Inflammatory macrophage treated with lipopolysaccharide for 4 hours (primary cell): ENCODE measurements at regions not wholly inside any gene's neighbourhood (a gene's known extent, or its start where the extent isn't known, plus 50 kb on each side); places are given as distances from the start of the nearest gene placed in this dataset.

Experiments used
- DNase-seq: peaks from one replicate; pipeline ENCODE4 v3.0.0-alpha.2; 2020

- DNase-seq, result no peak
Observed at GRCh38 chr3:86257955-86258641, 732.9 kb downstream of the VGLL3 start.

GRCh38 chr3:86254480-86254879 lies 736.5 kb downstream of the VGLL3 start:
- no peak for DNase-seq

GRCh38 chr3:86251781-86252180 lies 739.2 kb downstream of the VGLL3 start:
- DNase-seq, result no peak

GRCh38 chr3:86249833-86250232 lies 741.1 kb downstream of the VGLL3 start:
- DNase-seq, result no peak

GRCh38 chr3:86245360-86245759 lies 745.6 kb downstream of the VGLL3 start:
- no peak for DNase-seq

GRCh38 chr3:86244905-86245304 lies 746.0 kb downstream of the VGLL3 start:
- DNase-seq, result no peak

GRCh38 chr3:86239946-86240345 lies 751.0 kb downstream of the VGLL3 start:
- DNase-seq, result no peak

GRCh38 chr3:86234506-86235254 lies 756.3 kb downstream of the VGLL3 start:
- DNase-seq, result no peak

- DNase-seq, result no peak
Observed at GRCh38 chr3:86230762-86231161, 760.2 kb downstream of the VGLL3 start.

- no peak for DNase-seq
Observed at GRCh38 chr3:86229775-86230094, 761.2 kb downstream of the VGLL3 start.

GRCh38 chr3:86229086-86229774 lies 761.7 kb downstream of the VGLL3 start:
- no peak for DNase-seq

- DNase-seq, result no peak
Observed at GRCh38 chr3:86228101-86228500, 762.8 kb downstream of the VGLL3 start.

GRCh38 chr3:86225461-86225860 lies 765.5 kb downstream of the VGLL3 start:
- no peak for DNase-seq

GRCh38 chr3:86221601-86222000 lies 769.3 kb downstream of the VGLL3 start:
- no peak for DNase-seq

GRCh38 chr3:86208772-86209171 lies 782.2 kb downstream of the VGLL3 start:
- no peak for DNase-seq

- DNase-seq, result no peak
Observed at GRCh38 chr3:86182606-86183005, 808.3 kb downstream of the VGLL3 start.

- no peak for DNase-seq
Observed at GRCh38 chr3:86180696-86181095, 810.3 kb downstream of the VGLL3 start.

GRCh38 chr3:86178095-86178494 lies 812.9 kb downstream of the VGLL3 start:
- no peak for DNase-seq

- no peak for DNase-seq
Observed at GRCh38 chr3:86176445-86176784, 814.5 kb downstream of the VGLL3 start.

- no peak for DNase-seq
Observed at GRCh38 chr3:86175593-86176444, 815.1 kb downstream of the VGLL3 start.

GRCh38 chr3:86175051-86175536 lies 815.9 kb downstream of the VGLL3 start:
- DNase-seq, result no peak

- DNase-seq, result no peak
Observed at GRCh38 chr3:86173401-86173800, 817.5 kb downstream of the VGLL3 start.

GRCh38 chr3:86168512-86168911 lies 822.4 kb downstream of the VGLL3 start:
- no peak for DNase-seq
